MG63 (cell line): ENCODE measurements at regions not wholly inside any gene's neighbourhood (a gene's known extent, or its start where the extent isn't known, plus 50 kb on each side); places are given as distances from the start of the nearest gene placed in this dataset.

Experiments
- DNase-seq: peaks from one replicate; pipeline ENCODE4 v3.0.0-alpha.2; 2020
- H3K27me3 ChIP-seq: fragments of 250-450 bp; sonication (Bioruptor Pico); 2 replicates; pipeline ENCODE4 v1.5.1; 2020; ENCODE audit warnings: mild to moderate bottlenecking, moderate library complexity
- H3K36me3 ChIP-seq: fragments of 250-450 bp; sonication (Bioruptor Pico); 2 replicates; pipeline ENCODE4 v1.5.1; 2020; ENCODE audit warnings: mild to moderate bottlenecking, moderate library complexity
- H3K4me3 ChIP-seq: fragments of 250-450 bp; sonication (Bioruptor Pico); 2 replicates; pipeline ENCODE4 v1.5.1; 2020; ENCODE audit warnings: mild to moderate bottlenecking, moderate library complexity
- H3K9me3 ChIP-seq: fragments of 250-450 bp; sonication (Bioruptor Pico); 2 replicates; pipeline ENCODE4 v1.5.1; 2020; ENCODE audit warnings: mild to moderate bottlenecking, moderate library complexity

GRCh38 chr5:142461028-142461590 is 136.3 kb upstream of the SPRY4 start:
- no peaks in the 10 kb centered on the region for H3K27me3 ChIP-seq
- H3K9me3 ChIP-seq = no peaks in the 10 kb centered on the region; the same call in 1 of the 2 replicates
- no peaks in the 10 kb centered on the region for H3K36me3 ChIP-seq
- DNase-seq = no peak
- no peak overlapping the region for H3K4me3 ChIP-seq

DNA sequence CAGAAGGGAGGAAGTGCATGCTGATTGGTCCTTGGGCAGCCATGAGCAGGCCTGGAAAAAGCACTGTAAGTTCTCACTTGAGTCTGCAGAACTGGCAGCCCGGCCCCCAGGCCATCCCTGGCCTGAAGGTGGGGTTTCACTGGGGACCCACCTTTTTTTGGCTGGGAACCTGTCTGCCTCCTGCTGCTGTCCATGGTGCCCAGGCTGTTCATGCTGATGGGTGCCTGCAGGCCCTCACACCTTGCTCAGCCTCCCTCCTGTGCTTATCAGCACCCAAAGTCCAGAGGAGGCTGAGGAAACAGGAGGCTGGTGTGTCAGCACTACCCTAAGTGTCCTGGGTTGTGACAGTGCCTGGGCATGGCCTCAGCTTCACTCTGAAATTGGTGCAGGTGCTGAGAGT is 134.4 kb upstream of the SPRY4 start:
- H3K27me3 ChIP-seq = no peaks in the 10 kb centered on the region
- DNase-seq = no peak
- no peaks in the 10 kb centered on the region; the same call in 1 of the 2 replicates for H3K9me3 ChIP-seq
- no peak overlapping the region for H3K4me3 ChIP-seq
- no peaks in the 10 kb centered on the region for H3K36me3 ChIP-seq

GRCh38 chr5:142455856-142456255 is 131.0 kb upstream of the SPRY4 start:
- no peak overlapping the region for H3K4me3 ChIP-seq
- no peaks in the 10 kb centered on the region for H3K36me3 ChIP-seq
- H3K27me3 ChIP-seq = no peaks in the 10 kb centered on the region
- peaks cover 5% of the 10 kb centered on the region for H3K9me3 ChIP-seq
- DNase-seq = no peak

DNA sequence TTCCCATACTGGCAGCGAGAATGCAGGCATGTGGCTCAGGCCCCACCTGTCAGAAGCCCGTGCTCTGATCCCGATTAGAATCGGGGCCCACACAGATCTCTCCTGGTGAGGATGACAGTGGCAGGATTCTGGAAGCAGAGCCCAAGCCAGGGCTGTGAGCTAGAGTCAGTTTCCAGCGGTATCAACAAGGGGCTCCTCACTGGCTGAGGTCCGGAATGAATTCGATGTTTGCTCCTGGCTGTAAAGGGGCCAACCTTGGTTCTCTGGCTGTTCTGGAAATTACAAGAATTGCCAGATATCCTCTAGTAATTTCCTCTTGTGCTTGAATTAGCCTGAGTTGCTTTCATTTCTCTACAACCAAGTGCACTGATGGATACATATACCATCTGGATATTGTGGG is 129.1 kb upstream of the SPRY4 start:
- no peak overlapping the region for H3K4me3 ChIP-seq
- no peaks in the 10 kb centered on the region for H3K36me3 ChIP-seq
- H3K27me3 ChIP-seq = no peaks in the 10 kb centered on the region
- no peak for DNase-seq
- H3K9me3 ChIP-seq = peaks cover 20% of the 10 kb centered on the region

DNA sequence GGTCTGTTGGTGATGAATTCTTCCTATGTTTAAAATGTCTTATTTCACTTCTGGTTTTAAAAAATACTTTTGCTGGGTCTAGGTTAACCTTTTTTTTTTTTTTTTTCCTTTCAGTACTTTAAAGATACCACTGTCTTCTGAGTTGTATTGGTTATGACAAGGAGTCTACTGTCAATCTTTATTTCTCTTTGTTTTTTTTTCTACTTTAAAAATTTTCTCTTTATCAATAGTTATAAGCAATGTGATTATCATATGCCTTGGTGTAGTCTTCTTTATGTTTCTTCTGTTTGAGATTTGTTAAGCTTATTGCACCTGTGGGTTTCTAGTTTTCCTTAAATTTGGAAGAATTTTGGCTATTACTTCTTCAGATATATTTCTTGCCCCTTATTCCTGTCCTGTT is 125.6 kb upstream of the SPRY4 start:
- no peak for DNase-seq
- H3K27me3 ChIP-seq = no peaks in the 10 kb centered on the region

GRCh38 chr5:142447887-142448286 is 123.1 kb upstream of the SPRY4 start:
- H3K4me3 ChIP-seq = no peak overlapping the region
- DNase-seq = no peak
- peaks cover 27% of the 10 kb centered on the region for H3K9me3 ChIP-seq
- no peaks in the 10 kb centered on the region for H3K27me3 ChIP-seq
- H3K36me3 ChIP-seq = no peaks in the 10 kb centered on the region

More for the DNA sequence above, 125.6 kb upstream of the SPRY4 start:
- Histone ChIP-seq H3K9me3 (peaks cover 27% of the 10 kb centered on the region), H3K36me3 (no peaks in the 10 kb centered on the region), H3K4me3 (no peak overlapping the region)

DNA sequence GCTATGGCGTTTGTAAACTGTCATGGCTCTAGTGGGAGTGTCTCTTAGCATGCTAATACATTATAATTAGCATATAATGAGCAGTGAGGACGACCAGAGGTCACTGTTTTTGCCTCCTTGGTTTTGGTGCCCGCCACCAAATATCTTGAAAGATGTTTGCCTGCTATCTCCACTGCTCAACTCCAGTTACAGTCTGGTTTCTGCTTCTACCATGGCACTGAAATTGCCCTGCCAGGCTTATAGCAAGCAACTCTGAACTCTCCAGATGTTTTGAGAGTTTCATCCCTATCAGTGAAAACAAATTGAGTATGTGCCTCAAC is 122.1 kb upstream of the SPRY4 start:
- H3K4me3 ChIP-seq = no peak overlapping the region
- peaks cover 26% of the 10 kb centered on the region for H3K9me3 ChIP-seq
- no peak for DNase-seq
- no peaks in the 10 kb centered on the region for H3K27me3 ChIP-seq
- H3K36me3 ChIP-seq = no peaks in the 10 kb centered on the region

DNA sequence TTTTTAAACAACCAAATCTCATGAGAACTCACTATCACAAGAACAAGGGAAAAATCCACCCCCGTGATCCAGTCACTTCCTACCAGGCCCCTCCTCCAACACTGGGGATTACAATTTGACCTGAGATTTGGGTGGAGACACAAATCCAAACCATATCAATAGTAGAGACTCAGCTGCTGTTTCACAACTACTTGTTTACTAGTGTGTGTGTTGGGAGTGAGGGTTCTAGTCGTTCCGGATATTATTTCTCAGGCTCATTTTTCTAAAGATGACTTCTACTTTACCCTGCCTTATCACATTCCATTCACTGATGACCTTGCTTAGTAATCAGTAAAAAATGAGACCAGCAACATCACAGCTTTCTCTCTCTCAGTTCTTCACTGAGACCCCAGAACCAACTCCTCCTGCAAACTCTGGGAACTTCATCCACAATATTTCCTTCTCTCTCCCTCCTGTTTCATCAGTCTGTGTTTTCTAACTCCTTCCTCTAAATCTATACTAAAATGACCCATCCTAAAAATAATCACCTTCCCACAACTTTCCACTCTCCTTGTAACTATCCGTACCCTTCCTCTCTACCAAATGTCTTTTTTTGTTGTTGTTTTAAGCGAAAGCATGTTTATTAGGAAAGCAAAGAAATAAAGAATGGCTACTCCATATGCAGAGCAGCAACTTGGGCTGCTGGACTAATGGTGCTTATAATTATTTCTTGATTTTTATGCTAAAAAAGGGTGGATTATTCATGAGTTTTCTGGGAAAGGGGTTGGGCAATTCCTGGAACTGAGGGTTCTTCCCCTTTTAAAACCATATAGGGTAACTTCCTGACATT is 121.5 kb upstream of the SPRY4 start:
- Histone ChIP-seq H3K4me3 (no peak overlapping the region), H3K9me3 (peaks cover 24% of the 10 kb centered on the region), H3K36me3 (no peaks in the 10 kb centered on the region), H3K27me3 (no peaks in the 10 kb centered on the region)
- DNase-seq = no peak

DNA sequence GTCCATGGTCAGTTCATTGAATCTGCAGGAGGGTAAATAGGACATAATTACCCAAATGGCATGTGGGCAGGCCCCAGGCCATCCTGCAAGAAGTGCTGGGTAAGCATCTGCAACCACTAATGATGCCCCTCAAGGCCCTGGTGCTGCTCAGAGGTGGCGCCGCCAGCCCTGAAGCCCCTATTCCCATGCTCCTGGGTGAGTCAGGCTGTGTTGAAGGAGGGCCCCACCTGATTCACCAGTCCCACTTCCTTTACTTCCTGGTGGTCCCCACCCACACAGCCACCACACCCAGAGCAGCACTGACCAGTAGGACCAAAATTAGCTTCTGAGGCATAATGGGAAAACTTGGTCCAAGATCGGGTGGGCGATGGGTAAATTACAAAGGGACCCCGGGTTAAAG is 120.4 kb upstream of the SPRY4 start:
- Histone ChIP-seq H3K36me3 (no peaks in the 10 kb centered on the region), H3K27me3 (no peaks in the 10 kb centered on the region), H3K9me3 (peaks cover 18% of the 10 kb centered on the region), H3K4me3 (no peak overlapping the region)
- no peak for DNase-seq

- no peak for DNase-seq
- Histone ChIP-seq H3K27me3 (no peaks in the 10 kb centered on the region), H3K9me3 (no peaks in the 10 kb centered on the region), H3K36me3 (no peaks in the 10 kb centered on the region), H3K4me3 (no peak overlapping the region)
These were observed 116.8 kb upstream of the SPRY4 start for GRCh38 chr5:142441616-142442015.

DNA sequence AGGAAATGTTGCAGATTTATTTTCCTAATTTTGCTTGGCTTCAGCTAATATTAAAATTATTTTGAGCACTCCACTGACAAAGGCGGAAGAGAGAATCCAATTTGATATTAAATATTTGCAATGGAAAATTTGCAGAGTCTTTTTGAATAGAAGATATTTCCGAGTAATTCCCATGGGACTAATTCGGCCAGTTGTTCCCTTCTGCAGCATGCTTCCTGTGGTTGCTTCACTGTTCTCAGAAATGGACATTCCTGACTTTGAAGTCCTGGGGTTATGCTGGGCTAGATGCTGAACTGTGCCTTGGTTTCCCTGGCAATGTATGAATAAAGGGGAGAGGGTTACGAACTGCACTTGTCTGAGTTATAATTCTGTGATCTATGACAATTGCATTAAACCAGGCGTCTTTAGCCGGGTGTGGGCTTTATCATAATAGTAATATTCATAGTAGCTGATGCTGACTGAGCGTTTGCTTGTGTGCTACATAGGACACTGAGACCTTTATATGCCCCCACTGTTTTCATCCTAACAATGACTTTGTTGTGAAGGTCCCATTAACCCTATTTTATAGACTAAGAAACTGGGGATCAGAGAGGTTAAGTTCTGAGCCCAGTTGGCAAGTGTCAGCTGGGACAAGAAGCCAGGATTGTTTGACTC is 114.5 kb upstream of the SPRY4 start:
- no peaks in the 10 kb centered on the region for H3K36me3 ChIP-seq
- H3K9me3 ChIP-seq = no peaks in the 10 kb centered on the region
- no peak overlapping the region for H3K4me3 ChIP-seq
- no peak for DNase-seq
- no peaks in the 10 kb centered on the region for H3K27me3 ChIP-seq

DNA sequence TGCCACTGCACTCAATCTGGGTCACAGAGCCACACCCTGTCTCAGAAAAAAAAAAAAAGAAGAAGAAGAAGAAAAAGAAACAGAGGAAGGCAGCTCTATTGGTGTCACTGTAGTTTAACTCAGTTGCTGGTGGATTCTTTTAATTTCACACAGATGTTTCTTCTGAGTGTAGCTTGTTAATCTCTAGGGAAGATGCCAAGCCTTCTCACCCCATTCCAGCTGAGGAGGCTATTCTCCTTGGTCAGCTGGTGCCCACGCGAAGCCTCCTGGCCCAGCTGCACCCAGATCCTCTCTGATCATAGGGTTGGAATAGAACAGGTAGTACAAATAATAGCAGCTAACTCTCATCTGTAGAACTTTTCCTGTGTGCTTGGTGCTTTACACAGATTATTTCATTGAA is 113.8 kb upstream of the SPRY4 start:
- Histone ChIP-seq H3K4me3 (no peak overlapping the region), H3K9me3 (no peaks in the 10 kb centered on the region), H3K27me3 (no peaks in the 10 kb centered on the region), H3K36me3 (no peaks in the 10 kb centered on the region)
- DNase-seq = no peak

DNA sequence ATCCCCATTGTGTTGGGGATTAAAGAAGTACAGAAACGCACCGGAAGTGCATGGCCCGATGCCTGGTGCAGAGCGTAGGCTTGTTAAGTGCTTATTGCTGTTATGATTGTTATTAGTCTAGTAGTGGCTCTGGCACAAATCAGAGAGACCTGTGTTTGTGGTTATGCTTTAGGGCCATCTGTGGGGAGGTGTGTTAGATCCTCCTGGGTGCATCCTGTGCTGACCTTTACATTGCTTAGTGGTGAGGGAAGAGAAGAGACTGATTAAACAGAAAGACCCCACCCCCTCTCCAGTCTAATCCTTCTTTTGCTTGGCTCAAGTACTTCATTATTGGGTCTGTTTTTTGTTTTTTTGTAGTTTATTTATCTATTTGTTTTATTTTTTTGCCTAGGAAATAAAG is 112.7 kb upstream of the SPRY4 start:
- no peaks in the 10 kb centered on the region for H3K36me3 ChIP-seq
- DNase-seq = no peak
- no peaks in the 10 kb centered on the region for H3K27me3 ChIP-seq
- H3K9me3 ChIP-seq = no peaks in the 10 kb centered on the region
- H3K4me3 ChIP-seq = no peak overlapping the region

DNA sequence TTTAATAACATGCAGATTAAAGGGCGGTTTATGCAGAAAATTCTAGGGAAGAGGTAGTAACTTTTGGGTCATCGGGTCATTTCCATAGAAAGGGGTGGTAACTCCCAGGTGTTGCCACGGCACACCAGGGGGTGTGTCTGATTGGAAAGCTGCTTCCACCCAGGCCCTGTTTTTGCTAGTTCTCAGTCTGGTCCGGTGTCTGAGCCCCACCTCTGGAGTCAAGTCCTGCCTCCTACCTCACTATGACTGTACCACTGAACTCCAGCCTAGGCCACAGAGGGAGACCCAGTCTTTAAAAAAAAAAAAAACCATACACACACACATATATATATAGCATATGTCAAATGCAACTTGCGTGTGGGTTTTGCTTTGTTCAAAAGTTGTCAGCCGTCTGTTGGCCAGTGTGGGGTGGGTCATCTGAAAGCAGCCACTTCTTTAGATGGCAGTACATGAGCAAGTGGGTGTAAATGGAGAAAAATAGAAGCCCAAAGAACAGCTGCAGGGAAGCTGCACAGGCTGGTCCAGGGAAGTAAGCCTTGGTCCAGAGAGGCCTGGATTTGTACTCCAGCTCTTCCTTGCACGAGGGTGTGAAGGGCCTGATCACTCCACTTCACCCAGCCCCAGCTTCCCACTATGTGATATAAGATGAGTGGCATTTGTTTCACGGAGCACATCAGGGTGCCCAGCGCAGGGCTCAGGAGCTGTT is 110.7 kb upstream of the SPRY4 start:
- Histone ChIP-seq H3K4me3 (no peak overlapping the region), H3K9me3 (no peaks in the 10 kb centered on the region), H3K36me3 (no peaks in the 10 kb centered on the region), H3K27me3 (no peaks in the 10 kb centered on the region)
- DNase-seq = no peak

GRCh38 chr5:142434322-142434612 is 109.4 kb upstream of the SPRY4 start:
- Histone ChIP-seq H3K27me3 (no peaks in the 10 kb centered on the region), H3K9me3 (no peaks in the 10 kb centered on the region), H3K4me3 (no peak overlapping the region), H3K36me3 (no peaks in the 10 kb centered on the region)
- no peak for DNase-seq

DNA sequence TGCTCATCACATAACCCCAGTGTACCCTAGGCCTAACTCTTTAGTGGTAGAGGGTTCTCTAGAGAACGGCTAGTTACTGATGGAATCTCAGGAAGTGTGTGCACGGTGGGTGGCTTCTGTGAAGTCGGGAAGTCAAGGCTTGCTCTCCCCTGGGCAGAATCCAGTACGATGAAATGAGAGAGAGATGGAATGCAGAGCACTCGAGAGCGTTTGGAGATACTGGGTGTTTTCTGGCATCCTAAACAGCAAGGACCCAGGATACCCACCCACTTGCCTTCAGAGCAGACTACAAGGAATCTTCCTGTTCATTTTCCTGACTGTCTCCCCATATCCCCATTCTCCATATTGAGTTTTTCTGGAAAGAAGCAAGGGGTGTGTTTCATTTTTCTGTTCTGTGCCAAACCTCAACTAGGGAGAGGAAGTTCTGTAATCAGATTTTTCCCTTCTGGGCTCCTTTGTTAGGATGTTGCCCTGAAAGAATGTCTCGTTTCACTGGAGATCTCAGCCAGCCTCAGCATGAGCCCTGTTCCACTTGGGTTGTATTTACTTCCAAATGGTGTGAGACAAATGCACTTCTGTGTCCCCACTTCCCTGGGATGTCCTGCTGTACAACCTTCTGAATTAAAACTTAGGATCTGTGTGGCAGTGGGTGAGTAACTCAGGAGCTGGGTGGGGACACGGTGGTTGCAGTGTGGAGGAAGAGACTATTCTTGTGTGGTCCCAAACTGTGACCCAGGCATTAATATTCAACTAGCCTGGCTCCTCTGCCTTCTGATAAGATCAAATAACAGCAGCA is 108.9 kb upstream of the SPRY4 start:
- H3K36me3 ChIP-seq = no peaks in the 10 kb centered on the region
- no peaks in the 10 kb centered on the region for H3K27me3 ChIP-seq
- no peak for DNase-seq
- no peaks in the 10 kb centered on the region for H3K9me3 ChIP-seq
- no peak overlapping the region for H3K4me3 ChIP-seq

DNA sequence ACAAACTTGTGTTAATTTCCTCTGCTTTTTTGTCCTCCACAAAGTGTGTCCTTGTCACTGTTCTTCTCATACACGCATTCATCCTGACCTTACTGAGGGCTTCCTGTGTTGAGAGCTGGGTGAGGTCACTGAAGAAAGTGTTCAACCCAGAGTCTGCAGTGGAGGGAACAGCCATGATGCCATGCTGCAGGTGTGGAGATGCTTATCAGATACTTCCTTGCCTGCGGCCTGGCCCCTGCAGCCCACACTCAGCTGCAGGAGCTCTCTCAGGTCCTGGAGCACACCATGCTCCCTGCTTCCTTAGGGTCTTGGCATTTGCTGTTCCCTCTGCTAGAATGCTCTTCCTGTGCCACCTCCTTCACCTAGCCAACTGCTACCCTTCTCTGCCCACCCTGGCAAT is 108.1 kb upstream of the SPRY4 start:
- no peaks in the 10 kb centered on the region for H3K27me3 ChIP-seq
- no peaks in the 10 kb centered on the region for H3K9me3 ChIP-seq
- no peak overlapping the region for H3K4me3 ChIP-seq
- DNase-seq = no peak
- no peaks in the 10 kb centered on the region for H3K36me3 ChIP-seq
